HG03575 (cell line): ENCODE measurements at regions not wholly inside any gene's neighbourhood (a gene's known extent, or its start where the extent isn't known, plus 50 kb on each side); places are given as distances from the start of the nearest gene placed in this dataset.

Experiments used
- ATAC-seq: cut with Tn5 transposase; IDR thresholded peaks from one replicate; pipeline ENCODE4 v1.9.1; 2021; ENCODE audit not compliant: unreplicated experiment, insufficient number of reproducible peaks, low FRiP score; ENCODE audit errors: extremely low read depth

GRCh38 chr13:63093907-63094469 lies 1678.3 kb upstream of the PCDH20 start:
- no peak for ATAC-seq

GRCh38 chr13:63092456-63092855 lies 1676.8 kb upstream of the PCDH20 start:
- ATAC-seq = no peak

GRCh38 chr13:63090524-63090923 lies 1674.9 kb upstream of the PCDH20 start:
- ATAC-seq = no peak

GRCh38 chr13:63088226-63088625 lies 1672.6 kb upstream of the PCDH20 start:
- no peak for ATAC-seq

- ATAC-seq = no peak
These were observed 1670.6 kb upstream of the PCDH20 start for GRCh38 chr13:63086286-63086685.

GRCh38 chr13:63085851-63086250 lies 1670.2 kb upstream of the PCDH20 start:
- ATAC-seq = no peak

- no peak for ATAC-seq
These were observed 1665.9 kb upstream of the PCDH20 start for GRCh38 chr13:63081400-63082014.

GRCh38 chr13:63075126-63075525 lies 1659.5 kb upstream of the PCDH20 start:
- ATAC-seq = no peak

GRCh38 chr13:63050287-63050686 lies 1634.6 kb upstream of the PCDH20 start:
- no peak for ATAC-seq

GRCh38 chr13:63048653-63049052 lies 1633.0 kb upstream of the PCDH20 start:
- ATAC-seq = no peak

GRCh38 chr13:63044589-63045313 lies 1629.1 kb upstream of the PCDH20 start:
- no peak for ATAC-seq

- ATAC-seq = no peak
These were observed 1627.0 kb upstream of the PCDH20 start for GRCh38 chr13:63042686-63043085.

GRCh38 chr13:63041640-63042414 lies 1626.2 kb upstream of the PCDH20 start:
- ATAC-seq = no peak

- ATAC-seq = no peak
These were observed 1610.7 kb upstream of the PCDH20 start for GRCh38 chr13:63026285-63026797.

- ATAC-seq = no peak
These were observed 1610.1 kb upstream of the PCDH20 start for GRCh38 chr13:63025741-63026140.

- ATAC-seq = no peak
These were observed 1608.8 kb upstream of the PCDH20 start for GRCh38 chr13:63024458-63024857.

- ATAC-seq = no peak
These were observed 1596.3 kb upstream of the PCDH20 start for GRCh38 chr13:63011996-63012395.

GRCh38 chr13:63010072-63010658 lies 1594.5 kb upstream of the PCDH20 start:
- no peak for ATAC-seq

GRCh38 chr13:63005625-63006024 lies 1590.0 kb upstream of the PCDH20 start:
- ATAC-seq = no peak
